ENCODE measurements at regions not wholly inside any gene's neighbourhood (a gene's known extent, or its start where the extent isn't known, plus 50 kb on each side); places are given as distances from the start of the nearest gene placed in this dataset.

GRCh38 chr2:146634230-146635097, 1210.4 kb upstream of the ACVR2A start:
- TF ChIP-seq CTCF (conservative IDR thresholded peaks at IDR 0.05 in 1 of 2, IDR thresholded peaks at IDR 0.05 in 1 of 2; ENCODE audit: low read depth in 1 of 2, low read length in 2 of 2) (no peak), EZH2 (IDR thresholded peaks at IDR 0.05; ENCODE audit: low read length, missing control alignments) (no peak)

All from fibroblast of lung (primary cell).